ENCODE measurements at regions not wholly inside any gene's neighbourhood (a gene's known extent, or its start where the extent isn't known, plus 50 kb on each side); places are given as distances from the start of the nearest gene placed in this dataset.

DNA sequence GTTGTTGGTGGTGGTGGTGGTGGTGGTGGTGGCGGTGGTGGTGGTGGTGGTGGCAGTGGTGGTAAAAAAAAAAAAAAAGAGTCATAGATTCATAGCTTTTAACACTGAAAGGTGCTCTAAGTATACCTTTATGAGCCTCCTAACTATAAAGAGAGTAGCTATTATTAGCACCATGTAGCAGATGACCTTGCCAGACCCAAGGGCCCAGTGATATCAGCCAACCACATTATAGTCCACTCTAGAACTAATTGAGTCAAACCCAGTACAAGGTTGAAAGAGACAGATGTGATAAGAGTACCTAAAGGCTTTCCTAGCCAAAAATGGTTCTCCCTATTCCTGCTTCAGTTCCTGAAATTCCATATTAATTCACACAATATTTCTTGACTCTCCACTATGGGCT, 245.3 kb downstream of the HACE1 start:
- DNase-seq (ENCODE audit: insufficient read length, low spot score): no peak
- TF ChIP-seq, protein P1, sequence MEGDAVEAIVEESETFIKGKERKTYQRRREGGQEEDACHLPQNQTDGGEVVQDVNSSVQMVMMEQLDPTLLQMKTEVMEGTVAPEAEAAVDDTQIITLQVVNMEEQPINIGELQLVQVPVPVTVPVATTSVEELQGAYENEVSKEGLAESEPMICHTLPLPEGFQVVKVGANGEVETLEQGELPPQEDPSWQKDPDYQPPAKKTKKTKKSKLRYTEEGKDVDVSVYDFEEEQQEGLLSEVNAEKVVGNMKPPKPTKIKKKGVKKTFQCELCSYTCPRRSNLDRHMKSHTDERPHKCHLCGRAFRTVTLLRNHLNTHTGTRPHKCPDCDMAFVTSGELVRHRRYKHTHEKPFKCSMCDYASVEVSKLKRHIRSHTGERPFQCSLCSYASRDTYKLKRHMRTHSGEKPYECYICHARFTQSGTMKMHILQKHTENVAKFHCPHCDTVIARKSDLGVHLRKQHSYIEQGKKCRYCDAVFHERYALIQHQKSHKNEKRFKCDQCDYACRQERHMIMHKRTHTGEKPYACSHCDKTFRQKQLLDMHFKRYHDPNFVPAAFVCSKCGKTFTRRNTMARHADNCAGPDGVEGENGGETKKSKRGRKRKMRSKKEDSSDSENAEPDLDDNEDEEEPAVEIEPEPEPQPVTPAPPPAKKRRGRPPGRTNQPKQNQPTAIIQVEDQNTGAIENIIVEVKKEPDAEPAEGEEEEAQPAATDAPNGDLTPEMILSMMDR (IDR thresholded peaks at IDR 0.05; ENCODE audit: insufficient read depth, missing control alignments): no peak
- FAIRE-seq: peak; percentile 21

DNA sequence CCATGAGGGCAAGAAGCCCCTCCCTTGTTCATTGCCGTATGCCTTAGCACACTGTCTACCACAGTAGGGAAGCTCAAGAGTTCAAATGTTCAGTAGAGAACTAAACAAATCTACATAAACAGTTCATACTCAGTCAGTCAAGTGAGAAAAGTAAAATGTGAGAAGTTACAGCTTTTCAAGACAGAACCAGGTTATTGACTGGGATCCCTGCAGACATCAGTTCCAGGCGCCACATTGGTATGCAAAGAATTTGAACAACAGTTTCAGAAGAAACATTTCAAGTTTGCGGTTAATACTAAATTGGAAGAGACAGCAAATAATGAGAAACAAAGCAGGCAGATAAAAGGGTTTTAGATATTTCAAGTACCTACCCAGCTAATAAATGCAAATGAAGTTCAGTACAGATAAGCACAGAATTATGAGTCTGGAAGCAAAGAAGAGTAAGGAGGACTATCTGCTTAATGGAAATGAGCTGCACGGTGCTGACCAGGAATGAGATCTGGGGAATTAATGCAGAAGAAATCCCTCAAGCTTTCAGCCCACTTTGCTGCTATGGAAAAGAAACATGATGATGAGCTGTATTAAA, 246.2 kb downstream of the HACE1 start:
- FAIRE-seq (no peak), DNase-seq (ENCODE audit: insufficient read length, low spot score) (no peak)
- TF ChIP-seq, protein P1 (IDR thresholded peaks at IDR 0.05; ENCODE audit: insufficient read depth, missing control alignments): no peak

DNA sequence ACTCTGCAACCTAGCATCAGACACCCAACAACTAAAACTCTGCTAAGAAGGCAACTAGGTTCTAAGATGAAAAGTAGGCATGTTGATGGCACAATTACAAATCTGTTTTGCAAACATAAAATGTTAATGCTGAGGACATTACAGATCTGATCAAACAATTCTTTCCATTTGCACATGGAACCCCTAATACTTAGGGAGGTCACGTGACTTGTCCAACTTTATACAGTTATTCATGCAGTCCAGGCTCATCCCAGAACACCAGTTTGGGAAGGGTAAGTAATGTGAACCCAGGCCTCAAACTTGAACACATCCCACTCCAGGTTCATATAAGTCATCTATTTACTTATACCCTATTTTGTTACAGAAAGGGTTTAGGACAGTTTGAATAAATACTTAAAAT, 247.2 kb downstream of the HACE1 start:
- FAIRE-seq: no peak

DNA sequence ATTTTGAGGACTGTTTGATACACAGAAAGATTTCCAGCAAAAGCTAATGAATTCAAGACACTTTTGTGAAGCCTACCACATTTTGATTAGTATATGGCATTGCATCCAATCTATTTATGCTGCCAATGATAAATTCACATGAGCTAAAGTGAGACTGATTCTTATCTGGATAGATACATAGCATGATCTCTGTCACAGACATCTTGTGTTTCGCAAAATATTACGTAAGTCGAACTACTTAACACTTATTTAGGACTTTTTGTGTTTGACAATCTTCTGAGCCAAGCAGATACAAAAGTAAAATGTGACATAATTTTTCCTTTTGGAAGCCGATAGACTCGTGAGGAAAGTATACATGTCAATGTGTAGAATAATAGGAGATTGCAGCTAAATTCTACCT, 251.6 kb downstream of the HACE1 start:
- TF ChIP-seq, protein P1 (IDR thresholded peaks at IDR 0.05; ENCODE audit: insufficient read depth, missing control alignments): no peak
- no peak for DNase-seq (ENCODE audit: insufficient read length, low spot score)
- FAIRE-seq: no peak

More for the DNA sequence above, 247.2 kb downstream of the HACE1 start:
- TF ChIP-seq, protein P1 (IDR thresholded peaks at IDR 0.05; ENCODE audit: insufficient read depth, missing control alignments): no peak
- DNase-seq (ENCODE audit: insufficient read length, low spot score): no peak

DNA sequence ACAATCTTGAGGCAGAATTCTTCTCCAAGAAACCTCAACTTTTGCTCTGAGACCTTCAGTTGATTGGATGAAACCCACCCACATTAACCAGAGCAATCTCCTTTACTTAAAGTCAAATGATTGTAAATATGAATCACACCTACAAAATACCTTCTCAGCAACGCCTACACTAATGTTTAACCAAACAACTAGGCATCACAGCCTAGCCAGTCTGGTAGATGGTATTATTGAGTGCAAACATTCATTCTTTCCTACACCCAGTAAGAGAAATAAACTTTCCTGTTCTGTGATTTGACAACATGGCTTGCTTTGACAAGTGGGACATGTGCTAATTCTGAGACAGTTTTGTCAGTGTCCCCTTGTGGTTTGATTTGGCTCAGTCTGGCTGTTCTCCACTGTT, 252.2 kb downstream of the HACE1 start:
- TF ChIP-seq, protein P1 (IDR thresholded peaks at IDR 0.05; ENCODE audit: insufficient read depth, missing control alignments): no peak
- DNase-seq (ENCODE audit: insufficient read length, low spot score): no peak
- FAIRE-seq: no peak

DNA sequence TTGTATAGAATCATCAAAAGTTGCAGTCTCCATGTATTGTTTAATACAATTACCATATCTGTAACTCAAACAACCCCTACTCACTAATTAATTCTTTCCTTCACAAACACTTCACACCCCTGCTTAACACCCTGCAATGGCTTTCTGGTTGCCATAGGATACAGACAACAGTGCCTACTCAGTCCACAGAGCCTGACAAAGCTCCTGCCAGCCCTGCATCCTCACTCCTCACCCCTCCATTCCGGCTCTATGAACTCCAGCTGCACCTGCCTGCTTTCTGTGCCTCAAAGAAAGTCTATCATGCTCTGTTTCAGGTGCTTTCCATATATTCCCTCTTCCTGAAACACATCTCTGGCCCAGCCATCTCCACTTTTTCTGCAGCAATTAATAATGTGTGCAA, 253.4 kb downstream of the HACE1 start:
- FAIRE-seq (no peak), DNase-seq (ENCODE audit: insufficient read length, low spot score) (no peak)
- TF ChIP-seq, protein P1 (IDR thresholded peaks at IDR 0.05; ENCODE audit: insufficient read depth, missing control alignments): no peak

DNA sequence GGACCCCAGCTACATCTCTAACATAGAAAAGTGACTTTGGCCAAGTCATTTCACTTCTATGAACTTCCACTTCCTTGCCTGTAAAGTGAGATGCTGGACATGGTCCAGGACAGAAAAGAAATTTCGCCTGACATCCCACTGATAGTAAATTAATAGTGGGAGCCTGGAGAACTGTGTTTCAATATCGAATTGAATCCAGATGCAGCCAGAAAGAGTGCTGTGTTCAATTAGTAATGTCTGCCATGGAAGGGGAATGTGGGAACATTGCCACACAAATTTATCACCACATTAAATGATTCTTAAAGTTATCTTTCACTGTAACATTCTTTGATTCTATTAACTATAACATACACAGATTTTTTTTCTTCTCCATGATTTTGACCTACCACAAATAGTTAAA, 255.0 kb downstream of the HACE1 start:
- TF ChIP-seq, protein P1 (IDR thresholded peaks at IDR 0.05; ENCODE audit: insufficient read depth, missing control alignments): no peak
- no peak for DNase-seq (ENCODE audit: insufficient read length, low spot score)
- FAIRE-seq: no peak
